Pons (tissue), 1 donor: ENCODE measurements at regions not wholly inside any gene's neighbourhood (a gene's known extent, or its start where the extent isn't known, plus 50 kb on each side); places are given as distances from the start of the nearest gene placed in this dataset.

ENCODE experiments used
- DNase-seq: peaks from one replicate; pipeline ENCODE4 v3.0.0-alpha.2; 2016; ENCODE audit warnings: low spot score

DNA sequence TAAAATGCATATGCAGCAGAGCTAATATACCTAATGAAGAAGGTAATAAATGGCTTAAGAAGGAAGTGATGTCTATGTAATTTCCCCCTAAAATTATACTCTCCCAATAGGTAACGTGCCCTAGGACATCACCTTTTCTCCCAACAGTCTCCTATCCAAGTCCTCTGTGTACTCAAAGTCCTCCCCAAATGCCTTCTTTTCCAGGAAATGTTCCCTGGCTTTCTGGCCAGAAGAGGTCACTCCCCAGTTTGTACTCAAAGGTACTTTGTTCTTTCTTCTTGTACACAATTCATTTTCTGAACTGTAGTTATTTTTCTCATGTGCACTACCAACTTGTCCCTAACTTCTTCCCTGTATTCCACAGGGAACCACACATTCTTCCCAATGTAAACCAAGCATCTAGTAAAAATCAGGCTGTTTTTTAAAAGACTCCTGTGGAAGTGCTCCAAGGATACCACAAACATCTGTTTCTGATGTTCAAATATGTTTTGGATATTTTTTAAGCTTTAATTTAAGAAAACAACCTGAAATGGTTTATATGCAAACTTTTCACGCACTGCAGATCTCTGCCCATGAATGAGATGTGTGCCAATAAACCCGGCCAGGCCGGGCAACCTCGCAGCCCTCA lies 262.3 kb upstream of the KLF14 start:
- no peak for DNase-seq

GRCh38 chr7:130996833-130997231 lies 262.8 kb upstream of the KLF14 start:
- no peak for DNase-seq

- DNase-seq, result no peak
Observed at GRCh38 chr7:130998993-130999602, 265.1 kb upstream of the KLF14 start.

GRCh38 chr7:130999926-131000325 lies 265.9 kb upstream of the KLF14 start:
- DNase-seq, result no peak

DNA sequence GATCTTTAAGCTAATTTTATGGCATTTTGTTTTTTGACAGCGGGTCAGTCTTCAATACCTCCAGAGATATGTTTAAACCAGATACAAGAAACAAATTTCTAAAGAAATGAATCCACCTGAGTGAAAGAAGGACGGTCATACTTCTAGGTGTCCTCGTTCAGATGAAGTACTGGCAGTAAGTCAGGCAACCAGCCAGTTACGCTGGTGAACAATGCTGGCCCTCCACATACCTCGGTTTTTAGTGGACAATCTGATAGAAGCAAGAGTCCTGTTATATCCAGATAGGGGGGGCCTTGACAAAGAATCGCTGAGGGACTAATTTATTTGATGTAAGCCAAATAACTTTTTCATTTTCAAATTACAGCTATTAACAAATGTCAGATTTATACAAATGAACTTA lies 266.4 kb upstream of the KLF14 start:
- DNase-seq, result no peak

DNA sequence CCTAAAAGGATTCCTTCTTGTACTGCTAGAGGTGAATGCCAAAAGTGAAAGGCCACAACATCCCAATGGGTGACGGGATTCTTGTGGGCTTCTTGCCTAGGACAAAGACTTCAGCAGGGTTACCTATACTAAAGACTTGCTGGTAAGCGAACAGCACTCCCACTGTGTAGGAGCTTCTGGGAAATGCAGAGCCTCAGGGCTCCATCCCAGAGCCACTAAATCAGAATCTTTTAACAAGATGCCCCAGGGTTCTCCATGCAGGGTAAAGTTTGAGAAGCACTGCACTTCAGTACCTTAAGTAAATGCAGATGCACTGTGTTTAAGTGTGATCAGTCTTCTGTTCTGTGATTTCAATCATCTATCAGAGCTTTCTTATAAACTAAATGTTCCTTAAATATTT lies 266.9 kb upstream of the KLF14 start:
- no peak for DNase-seq

- DNase-seq, result no peak
Observed at GRCh38 chr7:131002600-131002999, 268.6 kb upstream of the KLF14 start.

DNA sequence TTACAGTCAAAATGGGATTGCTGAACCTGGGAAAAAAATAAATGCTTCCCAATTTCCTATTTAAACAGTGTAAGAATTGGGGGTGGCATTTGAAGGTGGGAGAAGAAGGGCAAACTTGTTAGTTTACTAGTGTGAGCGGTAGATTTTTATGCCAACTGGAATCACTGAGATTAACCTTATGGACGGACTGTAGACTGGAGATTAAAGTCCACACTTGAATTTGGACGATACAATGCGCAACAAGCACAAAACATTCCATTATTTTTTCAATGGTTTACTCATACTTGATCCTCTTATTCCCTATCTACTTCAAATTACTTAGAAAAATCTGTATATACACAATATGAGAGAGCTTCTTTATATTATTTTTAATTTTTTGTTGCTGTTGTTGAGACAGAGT lies 269.6 kb upstream of the KLF14 start:
- no peak for DNase-seq

DNA sequence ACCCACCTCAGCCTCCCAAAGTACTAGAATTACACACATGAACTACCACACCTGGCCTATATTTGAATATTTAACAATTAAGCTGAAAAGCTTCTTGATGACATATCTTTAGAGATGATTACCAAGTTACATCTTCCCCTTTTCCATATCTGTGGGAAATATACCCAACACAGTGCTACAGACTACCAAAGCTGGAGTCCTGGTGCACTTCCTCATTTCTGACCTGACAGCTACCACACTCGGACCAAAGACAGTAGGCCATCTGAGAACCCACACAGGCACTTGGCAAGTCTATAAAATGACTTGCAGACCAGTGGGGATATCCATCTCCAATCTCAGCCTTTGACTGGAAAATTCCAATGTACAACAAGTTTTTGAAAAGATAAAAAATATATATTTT lies 270.4 kb upstream of the KLF14 start:
- DNase-seq, result no peak

GRCh38 chr7:131007439-131008330 lies 273.7 kb upstream of the KLF14 start:
- DNase-seq, result peak; percentile 90

- DNase-seq, result no peak
Observed at GRCh38 chr7:131008840-131009711, 275.1 kb upstream of the KLF14 start.

DNA sequence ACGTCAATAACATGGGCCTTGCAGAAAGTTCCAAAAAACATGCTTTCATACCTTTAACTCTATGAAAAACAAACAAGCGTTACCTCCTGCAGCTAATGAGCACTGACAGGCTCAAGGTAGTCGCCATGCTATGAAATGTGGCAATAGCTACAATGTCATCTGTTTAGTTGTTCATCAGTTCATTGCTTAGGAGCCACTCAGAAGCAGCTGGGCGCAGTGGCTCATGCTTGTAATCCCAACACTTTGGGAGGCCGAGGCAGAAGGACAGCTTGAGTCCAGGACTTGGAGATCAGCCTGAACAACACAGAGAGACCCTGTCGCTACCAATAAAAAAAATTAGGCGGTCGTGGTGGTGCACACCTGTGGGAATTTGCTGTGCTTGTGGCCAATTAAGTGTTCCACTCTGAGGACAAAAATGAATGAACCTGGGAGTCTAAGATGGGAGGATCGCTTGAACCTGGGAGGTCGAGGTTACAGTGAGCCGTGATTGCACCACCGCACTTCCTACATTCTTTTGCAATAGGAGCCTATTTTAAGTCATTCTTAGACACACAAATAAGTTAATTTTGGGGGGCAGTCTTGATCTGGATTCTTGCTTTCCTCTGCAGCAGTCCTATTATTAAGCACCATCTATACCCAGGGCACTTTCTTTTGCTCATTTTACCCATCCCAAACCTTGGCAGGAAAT lies 276.2 kb upstream of the KLF14 start:
- no peak for DNase-seq

- DNase-seq, result no peak
Observed at GRCh38 chr7:131010717-131011431, 276.9 kb upstream of the KLF14 start.

DNA sequence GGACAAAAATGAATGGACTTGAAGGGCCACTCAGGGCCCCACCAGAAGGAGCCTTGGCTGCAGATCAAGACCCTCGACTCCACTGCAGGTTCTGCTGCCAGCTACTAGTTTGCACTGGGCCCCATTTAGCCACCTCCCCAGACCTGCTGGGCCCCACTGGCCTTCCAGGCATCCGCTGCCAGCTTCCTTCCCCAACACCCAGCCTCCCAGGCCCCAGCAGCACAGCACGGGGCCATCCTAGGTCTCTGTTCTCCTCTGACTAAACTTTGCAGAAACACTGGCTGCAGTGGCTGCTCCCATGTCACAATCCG lies 277.4 kb upstream of the KLF14 start:
- peak; percentile 47 for DNase-seq

- DNase-seq, result no peak
Observed at GRCh38 chr7:131011976-131012375, 278.0 kb upstream of the KLF14 start.

DNA sequence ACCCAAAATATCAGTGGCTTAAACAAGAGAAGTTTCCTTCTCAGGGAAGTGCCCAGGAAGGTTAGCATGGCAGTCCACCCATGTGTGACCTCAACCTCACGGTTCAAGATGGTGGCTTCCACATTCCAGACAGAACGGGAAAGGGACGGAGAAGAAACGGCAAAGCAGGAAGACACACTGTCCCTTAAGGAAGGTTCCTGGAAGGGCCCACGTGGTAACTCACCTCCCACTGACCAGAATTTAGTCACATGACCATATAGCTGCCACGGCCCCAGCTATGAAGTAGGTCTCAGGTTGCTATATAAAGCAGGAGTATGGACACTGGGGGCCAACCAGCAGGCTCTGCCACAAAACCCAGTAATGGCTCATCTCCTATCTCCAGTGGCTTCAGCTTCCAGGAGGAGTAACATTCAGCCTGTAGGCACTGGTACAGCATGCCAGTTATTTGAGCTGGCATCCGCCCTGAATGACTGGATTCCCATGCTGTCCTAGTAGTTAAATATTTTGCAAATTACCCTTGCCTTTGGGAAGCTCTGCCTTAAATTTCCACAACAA lies 278.5 kb upstream of the KLF14 start:
- no peak for DNase-seq

GRCh38 chr7:131013716-131014115 lies 279.7 kb upstream of the KLF14 start:
- DNase-seq, result no peak

GRCh38 chr7:131014906-131015656 lies 281.1 kb upstream of the KLF14 start:
- DNase-seq, result no peak

GRCh38 chr7:131015657-131015958 lies 281.6 kb upstream of the KLF14 start:
- no peak for DNase-seq

GRCh38 chr7:131016230-131016629 lies 282.2 kb upstream of the KLF14 start:
- no peak for DNase-seq
